AG04450 (cell line): ENCODE measurements at regions not wholly inside any gene's neighbourhood (a gene's known extent, or its start where the extent isn't known, plus 50 kb on each side); places are given as distances from the start of the nearest gene placed in this dataset.

Experiments used
- CTCF ChIA-PET: fragments of 300-600, 350-600 bp; formaldehyde crosslinking; extraction: SDS; loops from one replicate; lab custom pipeline; 2022; ENCODE audit warnings: antibody characterized with exemption, inconsistent platforms; lab: Charles Lee
- POLR2A ChIA-PET: fragments of 350-600 bp; formaldehyde crosslinking; extraction: SDS; loops from one replicate; lab custom pipeline; 2021; ENCODE audit warnings: antibody characterized with exemption, inconsistent platforms; lab: Yijun Ruan, JAX
- DNase-seq: peaks from one replicate; pipeline ENCODE4 v3.0.0-alpha.2; 2011; ENCODE audit warnings: low read depth, low spot score
- H3K27ac ChIP-seq: one replicate; pipeline ENCODE4 v1.5.1; 2012; ENCODE audit warnings: low read depth, low read length, control low read depth
- H3K27me3 ChIP-seq: one replicate; pipeline ENCODE4 v1.6.0; 2012; ENCODE audit warnings: low read length; ENCODE audit not compliant: control insufficient read depth, insufficient read depth
- H3K4me3 ChIP-seq: 2 replicates; pipeline ENCODE4 v1.5.1; 2011; ENCODE audit warnings: mild to moderate bottlenecking, low read depth, low read length, control low read depth
- H3K9me3 ChIP-seq: 2 replicates; pipeline ENCODE4 v1.5.1; 2012; ENCODE audit warnings: low read length; ENCODE audit not compliant: control insufficient read depth, insufficient read depth
- CTCF ChIP-seq: IDR thresholded peaks from 2 replicates; pipeline ENCODE4 v1.5.1; 2011; ENCODE audit warnings: low read depth, low read length, control low read depth, inconsistent platforms

- POLR2A ChIA-PET = no interaction called here
- H3K4me3 ChIP-seq = no peak overlapping the region
- H3K27ac ChIP-seq = no peak overlapping the region
- CTCF ChIA-PET = no interaction called here
- H3K27me3 ChIP-seq = peaks cover 27% of the 10 kb centered on the region
- no peak for DNase-seq
- peaks cover 8% of the 10 kb centered on the region for H3K9me3 ChIP-seq
- TF ChIP-seq CTCF = no peak
Measured at GRCh38 chr22:44398856-44399837, 86.4 kb upstream of the SHISAL1 start.

- no peak overlapping the region for H3K4me3 ChIP-seq
- H3K27ac ChIP-seq = no peak overlapping the region
- POLR2A ChIA-PET = no interaction called here
- no peak for TF ChIP-seq CTCF
- CTCF ChIA-PET = no interaction called here
- no peak for DNase-seq
- peaks cover 22% of the 10 kb centered on the region for H3K27me3 ChIP-seq
- H3K9me3 ChIP-seq = peaks cover 8% of the 10 kb centered on the region
Measured at GRCh38 chr22:44396727-44397722, 84.3 kb upstream of the SHISAL1 start.

GRCh38 chr22:44396021-44396726 lies 83.4 kb upstream of the SHISAL1 start:
- POLR2A ChIA-PET = no interaction called here
- no peak for TF ChIP-seq CTCF
- CTCF ChIA-PET = no interaction called here
- Histone ChIP-seq H3K4me3 (no peak overlapping the region), H3K9me3 (peaks cover 8% of the 10 kb centered on the region), H3K27ac (no peak overlapping the region), H3K27me3 (peaks cover 22% of the 10 kb centered on the region)
- no peak for DNase-seq

- no peak for TF ChIP-seq CTCF
- no peak for DNase-seq
- Histone ChIP-seq H3K9me3 (peaks cover 8% of the 10 kb centered on the region), H3K4me3 (no peak overlapping the region), H3K27me3 (peaks cover 22% of the 10 kb centered on the region), H3K27ac (no peak overlapping the region)
- CTCF ChIA-PET = no interaction called here
- POLR2A ChIA-PET = no interaction called here
Measured at GRCh38 chr22:44395118-44396005, 82.6 kb upstream of the SHISAL1 start.
